HG03460 (cell line): ENCODE measurements at regions not wholly inside any gene's neighbourhood (a gene's known extent, or its start where the extent isn't known, plus 50 kb on each side); places are given as distances from the start of the nearest gene placed in this dataset.
"Not testable (repeated sequence)": the region's sequence is repeated elsewhere in the genome, so short reads cannot be mapped to it uniquely, and the experiment has no call there.

Experiments
- ATAC-seq: cut with Tn5 transposase; IDR thresholded peaks from one replicate; pipeline ENCODE4 v1.9.1; 2021; ENCODE audit not compliant: unreplicated experiment

DNA sequence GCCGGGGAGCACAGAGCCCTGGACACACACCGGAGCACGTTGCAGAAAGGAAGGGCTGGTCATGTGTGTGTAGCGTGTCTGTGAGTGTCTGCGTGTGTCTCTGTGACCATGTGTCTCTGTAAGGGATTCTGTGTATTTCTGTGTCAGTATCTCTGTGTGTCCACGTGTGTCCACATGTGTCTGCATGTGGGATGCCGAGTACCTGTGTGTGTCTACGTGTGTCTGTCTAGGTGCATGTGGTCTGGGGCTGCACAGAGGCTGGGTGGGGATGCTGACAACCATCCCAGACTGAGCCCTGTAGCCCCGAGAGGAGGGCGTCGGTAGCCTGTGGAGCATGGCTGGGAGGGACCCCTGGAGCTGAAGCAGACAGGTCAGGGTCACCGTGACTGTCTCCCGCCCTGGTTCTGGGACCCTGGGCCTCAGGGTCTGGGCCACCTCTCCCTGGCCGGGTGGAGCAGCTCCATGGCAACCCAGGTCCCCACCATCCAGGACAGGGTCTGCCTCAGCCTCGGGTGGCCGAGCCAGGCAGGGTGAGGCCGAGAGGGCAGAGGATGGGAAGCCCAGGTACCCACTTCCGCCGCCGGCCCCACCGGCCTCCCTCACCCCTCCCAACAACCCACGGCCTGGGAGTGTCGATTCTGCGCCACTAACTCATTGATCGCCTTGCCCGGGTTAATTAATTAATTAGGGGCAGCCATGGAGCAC lies 122.7 kb downstream of the FAM53A start:
- ATAC-seq: no peak

GRCh38 chr4:1559896-1560650 lies 124.0 kb downstream of the FAM53A start:
- ATAC-seq: no peak

DNA sequence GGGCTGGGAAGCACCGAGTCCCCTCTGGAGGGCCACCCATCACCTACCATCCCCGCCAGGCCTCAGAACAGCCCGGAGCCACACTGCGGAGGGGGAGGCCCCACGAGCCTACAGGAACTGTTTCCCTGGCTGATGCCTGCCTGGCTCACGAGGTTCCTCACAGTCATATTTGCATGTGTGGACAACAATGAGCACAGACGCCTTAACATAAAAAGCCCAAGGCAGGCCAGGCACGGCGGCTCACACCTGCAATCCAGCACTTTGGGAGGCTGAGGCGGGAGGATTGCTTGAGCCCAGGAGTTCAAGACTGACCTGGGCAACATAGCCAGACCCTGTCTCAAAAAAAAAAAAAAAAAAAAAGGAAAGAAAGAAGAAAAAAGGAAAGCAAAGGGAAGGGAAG lies 125.9 kb downstream of the FAM53A start:
- no peak for ATAC-seq

DNA sequence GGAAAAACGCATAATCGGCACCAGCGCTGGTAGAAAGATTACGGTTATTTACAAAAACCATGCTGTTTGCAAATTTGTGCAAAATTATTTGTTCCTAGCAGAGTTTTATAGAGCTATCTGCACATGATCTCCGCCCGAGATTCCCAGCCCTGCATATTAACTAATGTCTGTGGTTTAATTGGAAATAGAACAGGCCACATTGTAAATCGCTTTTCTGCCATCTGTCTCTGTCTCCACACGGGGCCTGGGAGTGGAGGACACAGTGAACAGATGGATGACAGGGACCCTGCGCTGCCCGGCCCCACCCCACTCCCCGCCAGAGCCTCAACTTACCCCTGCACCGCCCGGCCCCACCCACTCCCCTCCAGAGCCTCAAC lies 126.9 kb downstream of the FAM53A start:
- no peak for ATAC-seq

- no peak for ATAC-seq
Observed at GRCh38 chr4:1556541-1557220, 127.4 kb downstream of the FAM53A start.

- ATAC-seq: no peak
Observed at GRCh38 chr4:1554876-1555265, 129.2 kb downstream of the FAM53A start.

DNA sequence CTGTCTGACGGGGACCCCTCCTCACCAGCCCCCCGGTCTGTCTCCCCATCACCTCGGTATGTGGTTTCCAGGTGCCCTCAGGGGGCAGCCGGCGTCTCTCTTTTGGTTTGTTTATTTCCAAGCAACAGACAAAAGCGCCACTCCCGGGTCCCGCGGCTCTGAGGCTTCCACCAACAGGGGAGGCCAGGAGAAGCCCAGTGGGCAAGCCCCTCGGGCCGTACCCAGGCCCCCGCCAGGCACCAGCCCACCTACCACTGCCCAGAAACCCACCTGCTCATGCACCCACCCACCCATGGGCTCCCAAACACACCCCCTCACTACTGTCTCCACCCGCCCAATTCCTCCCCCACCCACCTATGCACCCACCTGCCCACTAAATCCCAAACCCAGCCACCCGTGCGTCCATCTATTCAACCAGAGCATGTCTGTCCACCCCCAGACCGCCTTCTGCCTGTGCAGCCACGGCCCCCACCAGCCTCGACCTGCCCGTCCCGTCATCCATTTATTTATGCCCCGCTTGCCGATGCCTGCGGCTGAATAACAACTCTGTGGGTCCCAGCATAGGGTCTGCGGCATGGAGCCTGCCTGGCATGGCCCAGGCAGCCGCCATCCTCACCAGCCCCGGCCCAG lies 129.8 kb downstream of the FAM53A start:
- ATAC-seq: no peak

GRCh38 chr4:1553365-1553764 lies 130.7 kb downstream of the FAM53A start:
- no peak for ATAC-seq

GRCh38 chr4:1552451-1552850 lies 131.7 kb downstream of the FAM53A start:
- no peak for ATAC-seq

GRCh38 chr4:1551211-1551610 lies 132.9 kb downstream of the FAM53A start:
- no peak for ATAC-seq

GRCh38 chr4:1550122-1551070 lies 133.7 kb downstream of the FAM53A start:
- no peak for ATAC-seq

- no peak for ATAC-seq
Observed at GRCh38 chr4:1549638-1550035, 134.5 kb downstream of the FAM53A start.

GRCh38 chr4:1548827-1549637 lies 135.1 kb downstream of the FAM53A start:
- ATAC-seq: not testable (repeated sequence)

- ATAC-seq: no peak
Observed at GRCh38 chr4:1547856-1548826, 136.0 kb downstream of the FAM53A start.

DNA sequence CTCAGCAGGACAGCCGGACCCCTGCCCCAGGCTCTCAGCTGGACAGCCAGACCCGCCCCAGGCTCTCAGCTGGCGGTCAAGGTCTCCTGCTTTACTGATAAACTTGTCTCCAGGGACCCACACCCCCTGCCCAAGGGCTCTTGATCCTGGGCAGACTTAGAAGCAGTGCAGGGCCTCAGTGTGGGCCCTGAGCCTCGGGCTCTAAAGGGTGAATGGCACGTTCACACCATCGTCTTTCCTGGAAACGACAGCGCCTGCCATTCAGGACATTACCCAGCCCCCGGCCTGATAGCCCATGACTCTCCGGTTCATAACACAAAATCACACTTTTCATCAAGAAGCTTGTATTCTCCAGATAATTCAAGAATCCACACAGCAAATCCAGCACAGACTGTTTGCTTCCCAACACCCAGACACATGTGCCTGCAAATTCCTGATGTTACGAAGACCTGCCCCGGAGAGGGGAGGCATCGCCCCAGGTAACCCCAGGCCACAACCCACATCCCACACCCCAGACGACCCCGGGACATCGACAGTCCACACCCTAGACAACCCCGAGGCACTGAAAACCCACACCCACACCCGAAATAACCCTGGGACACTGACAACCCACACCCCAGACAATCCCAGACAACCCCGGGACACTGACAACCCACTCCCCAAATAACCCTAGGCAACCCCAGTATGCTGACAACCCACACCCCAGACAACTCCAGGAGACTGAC lies 136.8 kb downstream of the FAM53A start:
- no peak for ATAC-seq

DNA sequence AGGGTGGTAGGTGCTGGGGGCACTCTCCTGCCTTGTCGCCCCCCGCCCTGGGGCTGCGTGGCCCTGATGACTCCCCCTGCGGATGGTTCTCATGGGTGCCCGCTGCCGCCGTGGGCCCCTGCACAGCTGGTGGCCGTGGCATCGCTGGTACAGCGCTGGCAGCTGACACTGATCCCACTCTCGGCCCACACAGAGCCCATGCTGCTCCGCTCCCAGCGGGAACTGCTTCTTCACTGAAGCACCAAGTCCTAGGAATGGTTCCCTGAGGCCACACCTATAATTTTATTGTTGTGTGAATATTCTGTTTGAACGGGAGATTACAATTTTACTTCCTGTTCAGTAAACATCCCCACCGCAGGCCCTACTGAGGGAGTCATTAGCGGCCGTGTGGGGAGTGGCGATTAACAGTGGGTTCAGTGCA lies 138.6 kb upstream of the NKX1-1 start:
- ATAC-seq: no peak

GRCh38 chr4:1544435-1544834 lies 138.2 kb upstream of the NKX1-1 start:
- not testable (repeated sequence) for ATAC-seq

DNA sequence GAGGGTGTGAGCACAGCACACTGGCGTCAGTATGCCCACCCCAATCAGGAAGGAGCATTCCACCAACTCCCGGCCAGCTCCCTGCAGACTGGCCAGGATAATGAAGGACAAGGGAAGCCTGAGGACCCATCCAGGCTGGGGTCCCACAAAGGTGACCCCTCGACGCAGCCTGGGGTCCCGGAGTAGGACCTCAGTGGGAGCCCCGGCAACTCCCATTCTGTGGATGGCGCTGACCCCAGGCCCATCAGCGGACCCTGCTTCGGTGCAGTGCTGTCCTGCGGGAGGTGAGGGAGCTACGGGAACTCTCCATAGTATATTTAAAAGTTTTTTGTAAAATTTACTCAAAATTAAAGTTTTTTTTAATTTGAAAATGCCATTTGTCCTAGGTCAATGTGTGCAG lies 137.7 kb upstream of the NKX1-1 start:
- no peak for ATAC-seq
